H1 (cell line): ENCODE measurements at regions not wholly inside any gene's neighbourhood (a gene's known extent, or its start where the extent isn't known, plus 50 kb on each side); places are given as distances from the start of the nearest gene placed in this dataset.

Source experiments
- CTCF ChIA-PET: fragments of 300-600 bp; sonication (Branson Sonifier 250); formaldehyde crosslinking; loops from one replicate; lab custom pipeline; 2021; ENCODE audit not compliant: partially characterized antibody; lab: Charles Lee
- POLR2A ChIA-PET: fragments of 300-600 bp; sonication (Branson Sonifier 250); formaldehyde crosslinking; loops from one replicate; lab custom pipeline; 2021; ENCODE audit warnings: inconsistent platforms; ENCODE audit not compliant: partially characterized antibody; lab: Charles Lee
- DNase-seq, 2 experiments: peaks; one replicate each; pipeline versions ENCODE4 v3.0.0 to v3.0.0-alpha.2; 2010 to 2022; ENCODE audit warnings: low spot score in 2 of 2, low read depth in 1 of 2, mixed read lengths in 1 of 2
- FAIRE-seq: peaks from 2 replicates; lab custom pipeline; 2011; peaks lifted over from hg19 to GRCh38; lab: Jason Lieb, UNC
- H2AFZ ChIP-seq: 2 replicates; pipeline ENCODE4 v1.8.1; 2012; ENCODE audit warnings: low read length, inconsistent platforms
- H2AK5ac ChIP-seq: 2 replicates; pipeline ENCODE4 v1.6.1; 2013; ENCODE audit warnings: low read depth, low read length
- H2BK120ac ChIP-seq: replicated peaks from 2 replicates; pipeline ENCODE3; 2013; ENCODE audit warnings: low read depth, low read length, inconsistent platforms
- H2BK12ac ChIP-seq: 2 replicates; pipeline ENCODE4 v1.6.1; 2013; ENCODE audit warnings: low read depth, low read length
- H2BK15ac ChIP-seq: 2 replicates; pipeline ENCODE4 v1.6.1; 2013; ENCODE audit warnings: low read length
- H2BK20ac ChIP-seq: 2 replicates; pipeline ENCODE4 v1.6.1; 2013; ENCODE audit warnings: low read length
- H2BK5ac ChIP-seq: 2 replicates; pipeline ENCODE4 v1.6.1; 2013; ENCODE audit warnings: low read depth, low read length
- H3K14ac ChIP-seq: 2 replicates; pipeline ENCODE4 v1.6.1; 2013; ENCODE audit warnings: inconsistent platforms; ENCODE audit not compliant: insufficient read length
- H3K18ac ChIP-seq: 2 replicates; pipeline ENCODE4 v1.6.1; 2013; ENCODE audit warnings: low read length; ENCODE audit errors: extremely low read depth
- H3K23ac ChIP-seq: 2 replicates; pipeline ENCODE4 v1.6.1; 2013; ENCODE audit warnings: inconsistent platforms; ENCODE audit not compliant: insufficient read length
- H3K23me2 ChIP-seq: 2 replicates; pipeline ENCODE4 v1.6.1; 2013; ENCODE audit warnings: low read depth, low read length
- H3K27ac ChIP-seq: 2 replicates; pipeline ENCODE4 v1.6.1; 2011; ENCODE audit warnings: low read depth, low read length, inconsistent platforms
- H3K27me3 ChIP-seq, 4 experiments: replicated peaks in 1 of 4; 1 replicate in 1 of 4; 2 replicates in 3 of 4; pipeline versions ENCODE4 v1.6.1 to v1.8.1; 2011 to 2013; ENCODE audit warnings: low read length in 3 of 4, mild to moderate bottlenecking in 3 of 4, inconsistent platforms in 2 of 4, mixed read lengths in 2 of 4, moderate library complexity in 1 of 4; ENCODE audit not compliant: control insufficient read depth in 3 of 4, insufficient read depth in 3 of 4; ENCODE audit errors: extremely low read depth in 1 of 4
- H3K36me3 ChIP-seq, 4 experiments: 2 replicates each; pipeline versions ENCODE4 v1.6.1 to v1.8.1; 2011 to 2013; ENCODE audit warnings: mild to moderate bottlenecking in 4 of 4, low read length in 3 of 4, moderate library complexity in 2 of 4, control low read depth in 1 of 4, inconsistent platforms in 1 of 4; ENCODE audit not compliant: insufficient read depth in 4 of 4, control insufficient read depth in 2 of 4
- H3K4ac ChIP-seq: replicated peaks from 2 replicates; pipeline ENCODE3; 2013; ENCODE audit warnings: low read length, low read depth, mixed read lengths, inconsistent platforms; ENCODE audit not compliant: insufficient read length
- H3K4me1 ChIP-seq, 4 experiments: replicated peaks in 1 of 4; 1 replicate in 1 of 4; 2 replicates in 3 of 4; pipeline versions ENCODE4 v1.6.1 to v1.8.1; 2011 to 2013; ENCODE audit warnings: low read length in 3 of 4, inconsistent platforms in 2 of 4, mixed read lengths in 1 of 4; ENCODE audit not compliant: insufficient read depth in 4 of 4, control insufficient read depth in 3 of 4
- H3K4me2 ChIP-seq, 2 experiments: 2 replicates each; pipeline versions ENCODE4 v1.6.1 to v1.8.1; 2011 to 2013; ENCODE audit warnings: low read depth in 2 of 2, low read length in 2 of 2, control low read depth in 1 of 2, inconsistent platforms in 1 of 2, mild to moderate bottlenecking in 1 of 2; ENCODE audit not compliant: insufficient read depth in 1 of 2
- H3K4me3 ChIP-seq, 4 experiments: fragments of 200-600, 300-600 bp in 1 of 4; sonication (generic), shearing (Covaris generic), sonication (Bioruptor Twin) in 1 of 4; 2 replicates each; pipeline versions ENCODE4 v1.5.1 to v1.8.1; 2011 to 2016; ENCODE audit warnings: low read length in 4 of 4, low read depth in 3 of 4, control low read depth in 2 of 4, inconsistent platforms in 2 of 4, mild to moderate bottlenecking in 2 of 4, mixed read lengths in 1 of 4, moderate library complexity in 1 of 4; ENCODE audit not compliant: insufficient read depth in 2 of 4; ENCODE audit errors: extremely low read depth in 1 of 4
- H3K56ac ChIP-seq: replicated peaks from 2 replicates; pipeline ENCODE3; 2013; ENCODE audit warnings: low read depth, mild to moderate bottlenecking, mixed read lengths, low read length, inconsistent platforms; ENCODE audit not compliant: insufficient read length
- H3K79me1 ChIP-seq: 2 replicates; pipeline ENCODE4 v1.6.1; 2013; ENCODE audit warnings: low read depth, low read length, control low read depth
- H3K79me2 ChIP-seq, 2 experiments: 2 replicates each; pipeline versions ENCODE4 v1.6.1 to v1.8.1; 2012 to 2013; ENCODE audit warnings: low read length in 2 of 2, mild to moderate bottlenecking in 2 of 2, inconsistent platforms in 1 of 2; ENCODE audit not compliant: insufficient read depth in 2 of 2, control insufficient read depth in 1 of 2
- H3K9ac ChIP-seq, 4 experiments: replicated peaks in 1 of 4; 1 replicate in 1 of 4; 2 replicates in 3 of 4; pipeline versions ENCODE4 v1.6.1 to v1.8.1; 2011 to 2013; ENCODE audit warnings: low read depth in 3 of 4, low read length in 3 of 4, control low read depth in 2 of 4, mild to moderate bottlenecking in 2 of 4, moderate library complexity in 2 of 4, inconsistent platforms in 1 of 4; ENCODE audit errors: extremely low read depth in 1 of 4
- H3K9me3 ChIP-seq, 2 experiments: 2 replicates each; pipeline versions ENCODE4 v1.6.1 to v1.8.1; 2012 to 2013; ENCODE audit warnings: mild to moderate bottlenecking in 2 of 2, moderate library complexity in 2 of 2, control low read depth in 1 of 2, inconsistent platforms in 1 of 2, low read depth in 1 of 2, low read length in 1 of 2, mixed read lengths in 1 of 2; ENCODE audit not compliant: insufficient read depth in 2 of 2
- H4K20me1 ChIP-seq, 2 experiments: replicated peaks in 1 of 2; 2 replicates each; pipeline versions ENCODE3 to v1.8.1; 2011 to 2013; ENCODE audit warnings: inconsistent platforms in 2 of 2, low read length in 2 of 2, mild to moderate bottlenecking in 1 of 2; ENCODE audit not compliant: insufficient read depth in 2 of 2, control insufficient read depth in 1 of 2
- H4K5ac ChIP-seq: 2 replicates; pipeline ENCODE4 v1.6.1; 2013; ENCODE audit warnings: low read length, low read depth, mixed read lengths, inconsistent platforms; ENCODE audit not compliant: insufficient read length
- H4K8ac ChIP-seq: 2 replicates; pipeline ENCODE4 v1.8.0; 2013; ENCODE audit warnings: mild to moderate bottlenecking, moderate library complexity, low read length, inconsistent platforms; ENCODE audit not compliant: insufficient read depth; ENCODE audit errors: extremely low read depth
- H4K91ac ChIP-seq: replicated peaks from 2 replicates; pipeline ENCODE3; 2013; ENCODE audit warnings: low read length, mixed read lengths, inconsistent platforms; ENCODE audit not compliant: insufficient read length
- ATF3 ChIP-seq: IDR thresholded peaks from 2 replicates; pipeline ENCODE4 v1.6.1; 2011; ENCODE audit warnings: low read depth, mild to moderate bottlenecking, low read length; ENCODE audit not compliant: insufficient read depth
- BRCA1 ChIP-seq: IDR thresholded peaks from 2 replicates; pipeline ENCODE4 v1.6.1; 2012; ENCODE audit warnings: low read depth, low read length, improper control_type of control experiment
- CBX8 ChIP-seq: fragments of 300-800, 300-1000 bp; sonication (generic); IDR thresholded peaks from 2 replicates; pipeline ENCODE4 v1.7.1; 2016; ENCODE audit warnings: low read depth, low read length, borderline replicate concordance
- GABPA ChIP-seq: IDR thresholded peaks from 2 replicates; pipeline ENCODE4 v1.6.1; 2011; ENCODE audit warnings: mild to moderate bottlenecking, low read length, moderate library complexity, borderline replicate concordance; ENCODE audit not compliant: insufficient read depth
- HDAC2 ChIP-seq, 2 experiments: fragments of 300-600 bp in 1 of 2; sonication (generic) in 1 of 2; IDR thresholded peaks; 2 replicates each; pipeline ENCODE4 v1.6.1; 2011 to 2012; ENCODE audit warnings: low read depth in 2 of 2, low read length in 2 of 2, mild to moderate bottlenecking in 2 of 2, moderate library complexity in 2 of 2, borderline replicate concordance in 1 of 2, inconsistent platforms in 1 of 2
- JUND ChIP-seq: IDR thresholded peaks from 2 replicates; pipeline ENCODE4 v1.6.1; 2011; ENCODE audit warnings: mild to moderate bottlenecking, improper control_type of control experiment, low read length
- POLR2A ChIP-seq, 2 experiments: IDR thresholded peaks; 1 replicate in 1 of 2; 2 replicates in 1 of 2; pipeline ENCODE4 v1.6.1; 2011; ENCODE audit warnings: low read depth in 2 of 2, low read length in 2 of 2, mild to moderate bottlenecking in 2 of 2; ENCODE audit errors: control extremely low read depth in 1 of 2
- POLR2AphosphoS5 ChIP-seq: IDR thresholded peaks from 2 replicates; pipeline ENCODE4 v1.6.1; 2011; ENCODE audit warnings: low read depth, low read length
- POU5F1 ChIP-seq: IDR thresholded peaks from 2 replicates; pipeline ENCODE4 v1.6.1; 2011; ENCODE audit warnings: low read depth, mild to moderate bottlenecking, low read length, moderate library complexity
- SIRT6 ChIP-seq: IDR thresholded peaks from one replicate; pipeline ENCODE4 v1.7.1; 2012; ENCODE audit warnings: low read length, inconsistent platforms
- SP2 ChIP-seq: IDR thresholded peaks from 2 replicates; pipeline ENCODE4 v1.6.1; 2012; ENCODE audit warnings: mild to moderate bottlenecking, low read length, inconsistent platforms
- WGBS, 2 experiments: shearing (Covaris generic) in 1 of 2; methylation state at CpG; one replicate each; pipeline versions ENCODE4 v1.1.6 to v1.1.7; 2013 to 2015; ENCODE audit warnings: low lambda C conversion rate in 2 of 2, mixed read lengths in 2 of 2, inconsistent platforms in 1 of 2, low coverage in 1 of 2, missing lambda C conversion rate in 1 of 2; ENCODE audit not compliant: insufficient replicate concordance in 2 of 2, insufficient coverage in 1 of 2, insufficient read length in 1 of 2; ENCODE audit errors: extremely low coverage in 1 of 2, missing lambda C conversion rate in 1 of 2; 5-methylcytosine and 5-hydroxymethylcytosine counted together

- TF ChIP-seq ATF3 (no peak), GABPA (no peak), SP2 (no peak), POLR2AphosphoS5 (no peak), SIRT6 (no peak), HDAC2 (IDR thresholded peaks at IDR 0.05; ENCODE audit: borderline replicate concordance in 1 of 2, low read depth in 2 of 2, low read length in 2 of 2) (no peak), POLR2A (IDR thresholded peaks at IDR 0.05; ENCODE audit: control extremely low read depth in 1 of 2, low read depth in 2 of 2, low read length in 2 of 2) (no peak), JUND (no peak), BRCA1 (no peak), CBX8 (no peak), POU5F1 (no peak)
- Histone ChIP-seq H4K91ac (no peak overlapping the region), H2AFZ (no peak overlapping the region), H2AK5ac (no peak overlapping the region), H4K20me1 (no peaks in the 10 kb centered on the region), H3K9me3 (no peaks in the 10 kb centered on the region), H2BK120ac (no peak overlapping the region), H3K79me2 (no peaks in the 10 kb centered on the region), H4K5ac (no peak overlapping the region), H3K4ac (no peak overlapping the region), H3K9ac (no peak overlapping the region), H2BK12ac (no peak overlapping the region), H2BK20ac (no peak overlapping the region), H2BK5ac (no peak overlapping the region), H3K56ac (no peak overlapping the region), H3K23ac (no peak overlapping the region), H3K27ac (no peak overlapping the region), H3K4me2 (no peak overlapping the region), H4K8ac (no peak overlapping the region), H3K79me1 (no peaks in the 10 kb centered on the region), H2BK15ac (no peak overlapping the region), H3K4me3 (no peak overlapping the region), H3K4me1 (no peaks in the 10 kb centered on the region), H3K27me3 (no peaks in the 10 kb centered on the region), H3K23me2 (no peaks in the 10 kb centered on the region), H3K36me3 (no peaks in the 10 kb centered on the region), H3K14ac (no peak overlapping the region), H3K18ac (no peak overlapping the region)
- DNase-seq (no peak), FAIRE-seq (no peak)
- 96% methylated on average over 5 of the region's 5 CpGs; no CpG with 5 or more reads in 1 of the 2 experiments for WGBS, 2 experiments
- ChIA-PET POLR2A (no interaction called here), CTCF (no interaction called here)
These were observed 70.3 kb upstream of the MIR17HG start for GRCh38 chr13:91277013-91277676.
